Sigmoid colon (tissue), 6 donors: ENCODE measurements at regions not wholly inside any gene's neighbourhood (a gene's known extent, or its start where the extent isn't known, plus 50 kb on each side); places are given as distances from the start of the nearest gene placed in this dataset.

Experiments
- DNase-seq: peaks from one replicate; pipeline ENCODE4 v3.0.0-alpha.2; 2019
- H3K27ac ChIP-seq, 4 donors: fragments of 200-600 bp; sonication (generic); one replicate each; pipeline ENCODE4 v1.5.1; 2016 to 2019; ENCODE audit warnings: mild to moderate bottlenecking in 1 of 4
- H3K27me3 ChIP-seq, 3 donors: fragments of 200-600 bp; sonication (generic); one replicate each; pipeline ENCODE4 v1.5.1; 2019; ENCODE audit warnings: mild to moderate bottlenecking in 1 of 3
- H3K36me3 ChIP-seq, 4 donors: fragments of 200-600 bp; sonication (generic); one replicate each; pipeline ENCODE4 v1.5.1; 2016 to 2019
- H3K4me1 ChIP-seq, 4 donors: fragments of 200-600 bp; sonication (generic); one replicate each; pipeline ENCODE4 v1.5.1; 2017 to 2019
- H3K4me3 ChIP-seq, 4 donors: fragments of 200-600 bp; sonication (generic); one replicate each; pipeline ENCODE4 v1.5.1; 2017 to 2019; ENCODE audit warnings: mild to moderate bottlenecking in 2 of 4, moderate library complexity in 1 of 4
- H3K9me3 ChIP-seq, 4 donors: fragments of 200-600 bp in 3 of 4; sonication (generic) in 3 of 4; one replicate each; pipeline versions ENCODE4 v1.5.1 to v1.6.1; 2013 to 2019
- CTCF ChIP-seq, 4 experiments: fragments of 450-650 bp in 3 of 4; fragments of 200-600 bp in 1 of 4; IDR thresholded peaks; one replicate each; pipeline ENCODE4 v1.5.1; 2016 to 2019; ENCODE audit warnings: antibody characterized with exemption in 4 of 4, mild to moderate bottlenecking in 3 of 4, moderate library complexity in 2 of 4
- EP300 ChIP-seq, 4 donors: sonication (generic); formaldehyde crosslinking; IDR thresholded peaks; one replicate each; pipeline ENCODE4 v1.6.1; 2017; ENCODE audit warnings: antibody characterized with exemption in 4 of 4
- POLR2A ChIP-seq, 2 donors: fragments of 450-650 bp; IDR thresholded peaks; one replicate each; pipeline ENCODE4 v1.6.1; 2016; ENCODE audit warnings: antibody characterized with exemption in 2 of 2, mild to moderate bottlenecking in 2 of 2, moderate library complexity in 2 of 2
- POLR2AphosphoS5 ChIP-seq, 4 donors: sonication (generic); formaldehyde crosslinking; IDR thresholded peaks; one replicate each; pipeline ENCODE4 v1.6.1; 2017; ENCODE audit warnings: antibody characterized with exemption in 4 of 4
- WGBS, 2 donors: extraction: QIAGEN DNeasy Blood & Tissue Kit; methylation state at CpG; one replicate each; pipeline ENCODE4 v1.1.7; 2013; 5-methylcytosine and 5-hydroxymethylcytosine counted together
- intact Hi-C: fragments of 100-400 bp; cut with DNase I; formaldehyde crosslinking; loops from one replicate; pipeline ENCODE4 v1.15.1; 2023
- donor health status: healthy with polysubstance abuse.
- donor health status: healthy.

GRCh38 chr7:85423209-85423895 is 236.5 kb upstream of the SEMA3D start:
- Histone ChIP-seq H3K36me3 (no peaks in the 10 kb centered on the region), H3K27me3 (no peaks in the 10 kb centered on the region), H3K9me3 (no peaks in the 10 kb centered on the region), H3K27ac (no peak overlapping the region), H3K4me1 (no peaks in the 10 kb centered on the region), H3K4me3 (no peak overlapping the region)
- WGBS, 2 donors = 91% methylated on average over 21 of the region's 21 CpGs
- DNase-seq = no peak
- TF ChIP-seq POLR2AphosphoS5 (IDR thresholded peaks at IDR 0.05) (no peak), POLR2A (IDR thresholded peaks at IDR 0.05) (no peak), EP300 (IDR thresholded peaks at IDR 0.05) (no peak), CTCF (IDR thresholded peaks at IDR 0.05) (no peak)
- intact Hi-C loops = no loop called here

GRCh38 chr7:85415743-85416142 is 228.9 kb upstream of the SEMA3D start:
- DNase-seq = no peak
- H3K4me1 ChIP-seq = no peaks in the 10 kb centered on the region
- H3K9me3 ChIP-seq = no peaks in the 10 kb centered on the region
- WGBS, 2 donors = 50 to 55% methylated on average over 1 of the region's 1 CpG
- H3K4me3 ChIP-seq = no peak overlapping the region
- TF ChIP-seq POLR2A (IDR thresholded peaks at IDR 0.05) = no peak
- no peak for TF ChIP-seq CTCF (IDR thresholded peaks at IDR 0.05)
- TF ChIP-seq EP300 (IDR thresholded peaks at IDR 0.05) = no peak
- intact Hi-C loops = no loop called here
- H3K27me3 ChIP-seq = no peaks in the 10 kb centered on the region
- no peak overlapping the region for H3K27ac ChIP-seq
- H3K36me3 ChIP-seq = no peaks in the 10 kb centered on the region

- TF ChIP-seq POLR2A (IDR thresholded peaks at IDR 0.05) (no peak), EP300 (IDR thresholded peaks at IDR 0.05) (no peak), CTCF (IDR thresholded peaks at IDR 0.05) (no peak), POLR2AphosphoS5 (IDR thresholded peaks at IDR 0.05) (no peak)
Measured at GRCh38 chr7:85413718-85414117, 226.9 kb upstream of the SEMA3D start.

GRCh38 chr7:85412912-85413311 is 226.1 kb upstream of the SEMA3D start:
- Histone ChIP-seq H3K27ac (no peak overlapping the region), H3K9me3 (no peaks in the 10 kb centered on the region), H3K4me1 (no peaks in the 10 kb centered on the region), H3K36me3 (no peaks in the 10 kb centered on the region), H3K4me3 (no peak overlapping the region), H3K27me3 (no peaks in the 10 kb centered on the region)
- 68 to 82% methylated on average over 3 of the region's 3 CpGs for WGBS, 2 donors
- intact Hi-C loops = no loop called here
- DNase-seq = no peak
- TF ChIP-seq EP300 (IDR thresholded peaks at IDR 0.05) (no peak), CTCF (IDR thresholded peaks at IDR 0.05) (no peak), POLR2A (IDR thresholded peaks at IDR 0.05) (no peak), POLR2AphosphoS5 (IDR thresholded peaks at IDR 0.05) (no peak)

More at GRCh38 chr7:85413718-85414117, 226.9 kb upstream of the SEMA3D start:
- Histone ChIP-seq H3K4me3 (no peak overlapping the region), H3K27ac (no peak overlapping the region), H3K4me1 (no peaks in the 10 kb centered on the region), H3K27me3 (no peaks in the 10 kb centered on the region), H3K9me3 (no peaks in the 10 kb centered on the region), H3K36me3 (no peaks in the 10 kb centered on the region)
- intact Hi-C loops = no loop called here
- 84 to 89% methylated on average over 6 of the region's 6 CpGs for WGBS, 2 donors
- no peak for DNase-seq

GRCh38 chr7:85407391-85407790 is 220.5 kb upstream of the SEMA3D start:
- intact Hi-C loops = no loop called here
- DNase-seq = no peak
- H3K4me1 ChIP-seq = no peaks in the 10 kb centered on the region
- no peak overlapping the region for H3K27ac ChIP-seq
- H3K9me3 ChIP-seq = no peaks in the 10 kb centered on the region
- no peaks in the 10 kb centered on the region for H3K36me3 ChIP-seq
- H3K4me3 ChIP-seq = no peak overlapping the region
- 76 to 77% methylated on average over 3 of the region's 3 CpGs for WGBS, 2 donors
- TF ChIP-seq POLR2A (IDR thresholded peaks at IDR 0.05) (no peak), CTCF (IDR thresholded peaks at IDR 0.05) (no peak), EP300 (IDR thresholded peaks at IDR 0.05) (no peak), POLR2AphosphoS5 (IDR thresholded peaks at IDR 0.05) (no peak)
- H3K27me3 ChIP-seq = no peaks in the 10 kb centered on the region
